ENCODE measurements at regions not wholly inside any gene's neighbourhood (a gene's known extent, or its start where the extent isn't known, plus 50 kb on each side); places are given as distances from the start of the nearest gene placed in this dataset.
A peak's percentile ranks its signal among the peaks of the same experiment; 100 is the strongest.

DNA sequence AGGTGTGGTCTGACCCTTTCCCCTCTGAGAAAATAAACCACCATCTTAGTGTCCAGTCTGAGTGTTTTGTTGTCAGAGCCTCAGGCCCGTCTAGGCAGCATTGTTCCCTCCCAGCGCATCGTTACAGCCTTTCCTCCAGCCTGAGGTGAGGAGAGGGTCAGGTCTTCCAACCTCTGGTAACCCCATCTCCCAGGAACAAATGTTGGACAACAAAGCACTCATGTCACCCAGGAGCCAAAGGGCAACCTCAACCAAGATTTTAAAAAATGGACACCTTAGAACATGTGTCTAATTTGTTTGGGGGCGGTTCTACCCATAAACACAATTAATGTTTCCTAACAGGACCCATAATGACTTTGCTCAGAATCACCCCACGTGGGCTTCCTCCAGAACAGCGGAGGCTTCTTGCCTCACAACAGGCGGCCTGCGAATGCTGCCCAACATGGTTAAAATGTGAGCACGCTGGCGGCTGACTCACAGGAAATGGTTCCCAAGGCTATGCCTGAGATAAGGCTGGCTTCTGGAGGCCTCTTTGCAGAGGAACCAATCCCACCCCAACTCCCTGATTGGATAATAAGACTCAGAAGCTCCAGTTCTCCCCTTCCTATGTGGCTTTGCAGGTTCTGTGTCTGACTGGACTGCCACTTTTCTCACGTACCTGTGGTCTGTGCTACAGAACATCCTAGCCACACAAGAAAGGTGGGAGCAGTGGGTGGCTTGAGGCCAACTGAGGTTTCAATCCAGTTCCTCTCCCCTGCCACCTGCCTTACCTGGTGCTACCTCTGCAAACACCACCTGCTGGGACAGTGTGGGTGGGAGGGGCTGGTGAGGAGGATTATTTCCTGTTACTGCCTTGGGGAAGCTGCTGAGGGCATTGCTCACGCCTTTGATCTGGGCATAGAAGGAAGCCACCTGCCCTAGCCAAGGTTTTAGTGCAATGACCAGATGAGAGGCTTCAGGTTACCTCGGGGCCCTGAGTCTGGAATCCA, 108.8 kb downstream of the B3GNT2 start:
- TF ChIP-seq, protein P1, sequence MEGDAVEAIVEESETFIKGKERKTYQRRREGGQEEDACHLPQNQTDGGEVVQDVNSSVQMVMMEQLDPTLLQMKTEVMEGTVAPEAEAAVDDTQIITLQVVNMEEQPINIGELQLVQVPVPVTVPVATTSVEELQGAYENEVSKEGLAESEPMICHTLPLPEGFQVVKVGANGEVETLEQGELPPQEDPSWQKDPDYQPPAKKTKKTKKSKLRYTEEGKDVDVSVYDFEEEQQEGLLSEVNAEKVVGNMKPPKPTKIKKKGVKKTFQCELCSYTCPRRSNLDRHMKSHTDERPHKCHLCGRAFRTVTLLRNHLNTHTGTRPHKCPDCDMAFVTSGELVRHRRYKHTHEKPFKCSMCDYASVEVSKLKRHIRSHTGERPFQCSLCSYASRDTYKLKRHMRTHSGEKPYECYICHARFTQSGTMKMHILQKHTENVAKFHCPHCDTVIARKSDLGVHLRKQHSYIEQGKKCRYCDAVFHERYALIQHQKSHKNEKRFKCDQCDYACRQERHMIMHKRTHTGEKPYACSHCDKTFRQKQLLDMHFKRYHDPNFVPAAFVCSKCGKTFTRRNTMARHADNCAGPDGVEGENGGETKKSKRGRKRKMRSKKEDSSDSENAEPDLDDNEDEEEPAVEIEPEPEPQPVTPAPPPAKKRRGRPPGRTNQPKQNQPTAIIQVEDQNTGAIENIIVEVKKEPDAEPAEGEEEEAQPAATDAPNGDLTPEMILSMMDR (IDR thresholded peaks at IDR 0.05): no peak
- TF ChIP-seq POLR2A (IDR thresholded peaks at IDR 0.05) (no peak), POLR2AphosphoS5 (IDR thresholded peaks at IDR 0.05; ENCODE audit: insufficient read depth in 1 of 2, low read depth in 1 of 2) (peak in 1 of 2 donors; percentile 55)
